ENCODE measurements at regions not wholly inside any gene's neighbourhood (a gene's known extent, or its start where the extent isn't known, plus 50 kb on each side); places are given as distances from the start of the nearest gene placed in this dataset.
A peak's percentile ranks its signal among the peaks of the same experiment; 100 is the strongest.
"Not testable (repeated sequence)": the region's sequence is repeated elsewhere in the genome, so short reads cannot be mapped to it uniquely, and the experiment has no call there.

DNA sequence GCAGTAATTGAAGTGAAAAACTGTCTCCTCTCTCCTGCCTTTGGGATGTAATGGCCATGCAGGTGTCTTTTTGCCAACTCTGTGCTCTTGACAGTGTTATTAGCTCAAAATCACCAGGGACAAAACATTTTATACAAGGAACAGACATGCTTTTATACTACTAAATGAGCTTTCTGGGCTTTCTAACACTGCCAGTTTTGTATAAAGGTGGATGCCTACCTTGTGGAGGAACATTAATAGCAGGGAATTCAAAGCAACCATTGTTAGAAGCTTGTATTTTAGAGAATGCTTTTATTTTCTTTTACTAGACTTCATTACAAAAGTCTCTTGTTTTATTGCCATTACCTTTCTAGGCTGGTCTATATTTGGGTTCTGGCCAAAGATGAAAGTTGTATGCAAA lies 54.7 kb upstream of the ARSJ start:
- Mint-ChIP-seq H3K36me3 (no peaks in the 10 kb centered on the region), H3K4me1 (no peaks in the 10 kb centered on the region), H3K27ac (no peak overlapping the region)

DNA sequence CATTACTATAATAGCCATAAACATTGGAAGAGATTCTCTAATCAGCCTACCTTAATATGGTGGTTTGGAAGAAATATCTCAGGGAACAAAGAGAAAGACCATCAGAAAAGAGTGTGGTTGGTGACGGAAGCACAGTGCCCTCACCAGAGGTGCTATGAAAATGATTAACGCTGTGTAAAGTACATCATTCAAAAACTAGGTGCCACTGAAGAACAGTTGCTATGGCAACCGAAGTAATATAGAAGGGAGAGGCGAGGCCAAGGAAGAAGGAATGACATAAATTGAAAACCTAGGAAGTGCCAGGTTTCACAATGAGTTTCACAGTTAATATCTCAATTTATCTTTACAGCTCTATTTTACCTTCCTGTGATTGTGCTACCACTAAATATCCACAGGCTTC lies 57.0 kb upstream of the ARSJ start:
- Mint-ChIP-seq H3K27me3 (peaks cover 10 to 23% (median 21%) of the 10 kb centered on the region in 3 donors), H3K27ac (no peak overlapping the region), H3K36me3 (no peaks in the 10 kb centered on the region), H3K4me3 (no peak overlapping the region), H3K4me1 (no peaks in the 10 kb centered on the region), H3K9me3 (no peaks in the 10 kb centered on the region)
- ATAC-seq (ENCODE audit: low read depth in 2 of 2) (no peak), DNase-seq (no peak)

More for the DNA sequence above, 54.7 kb upstream of the ARSJ start:
- no peak for DNase-seq
- Mint-ChIP-seq H3K27me3 (peaks cover 10 to 23% (median 21%) of the 10 kb centered on the region in 3 donors), H3K9me3 (no peaks in the 10 kb centered on the region), H3K4me3 (no peak overlapping the region)
- no peak for ATAC-seq (ENCODE audit: low read depth in 2 of 2)

DNA sequence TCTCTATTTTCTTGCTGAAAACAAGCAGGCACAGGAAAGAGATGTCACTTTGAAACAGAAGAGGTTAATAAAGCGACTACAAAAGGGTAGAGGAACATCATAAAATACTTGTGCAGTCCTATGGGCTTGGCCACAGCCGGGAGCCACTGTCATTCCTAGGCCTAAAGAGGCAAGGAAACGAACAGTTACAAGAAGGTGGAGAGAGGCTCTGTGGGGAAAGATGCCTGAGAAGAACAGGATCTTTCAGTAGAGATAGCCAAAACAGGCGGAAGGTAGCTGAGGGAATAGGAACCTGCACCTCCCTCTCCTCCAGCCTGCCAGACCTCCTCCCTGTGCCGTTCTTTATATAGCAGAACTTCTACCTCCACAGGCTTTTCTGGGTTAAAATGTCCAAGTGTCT lies 57.4 kb upstream of the ARSJ start:
- Mint-ChIP-seq H3K36me3 (no peaks in the 10 kb centered on the region), H3K4me3 (no peak overlapping the region), H3K27me3 (peaks cover 10 to 23% (median 21%) of the 10 kb centered on the region in 3 donors), H3K27ac (no peak overlapping the region), H3K9me3 (no peaks in the 10 kb centered on the region), H3K4me1 (no peaks in the 10 kb centered on the region)
- DNase-seq = no peak
- no peak for ATAC-seq (ENCODE audit: low read depth in 2 of 2)

DNA sequence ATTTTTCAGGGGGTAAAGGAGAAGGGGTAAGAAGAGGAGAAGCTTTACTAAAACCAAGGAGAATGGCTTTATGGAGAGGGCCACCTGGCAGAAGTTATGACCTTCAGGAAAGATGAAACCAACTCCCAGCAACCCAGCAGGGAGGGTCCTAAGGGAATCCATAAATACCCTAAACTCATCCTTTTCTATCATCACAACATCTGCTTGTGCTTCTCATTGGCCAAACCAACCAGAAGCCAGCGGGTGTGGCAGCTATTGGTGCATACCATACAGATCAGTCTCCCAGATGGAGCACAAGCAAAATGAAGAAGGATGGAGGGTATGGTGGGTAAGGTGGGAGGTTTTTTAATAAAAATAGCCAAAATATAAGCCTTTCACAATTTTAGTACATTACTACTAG lies 58.5 kb upstream of the ARSJ start:
- Mint-ChIP-seq H3K27ac (no peak overlapping the region), H3K4me3 (no peak overlapping the region), H3K36me3 (no peaks in the 10 kb centered on the region), H3K27me3 (peaks cover 10 to 23% (median 21%) of the 10 kb centered on the region in 3 donors), H3K4me1 (no peaks in the 10 kb centered on the region), H3K9me3 (peaks cover 0 to 4% (median 0%) of the 10 kb centered on the region in 7 donors)
- DNase-seq (no peak), ATAC-seq (ENCODE audit: low read depth in 2 of 2) (no peak)

DNA sequence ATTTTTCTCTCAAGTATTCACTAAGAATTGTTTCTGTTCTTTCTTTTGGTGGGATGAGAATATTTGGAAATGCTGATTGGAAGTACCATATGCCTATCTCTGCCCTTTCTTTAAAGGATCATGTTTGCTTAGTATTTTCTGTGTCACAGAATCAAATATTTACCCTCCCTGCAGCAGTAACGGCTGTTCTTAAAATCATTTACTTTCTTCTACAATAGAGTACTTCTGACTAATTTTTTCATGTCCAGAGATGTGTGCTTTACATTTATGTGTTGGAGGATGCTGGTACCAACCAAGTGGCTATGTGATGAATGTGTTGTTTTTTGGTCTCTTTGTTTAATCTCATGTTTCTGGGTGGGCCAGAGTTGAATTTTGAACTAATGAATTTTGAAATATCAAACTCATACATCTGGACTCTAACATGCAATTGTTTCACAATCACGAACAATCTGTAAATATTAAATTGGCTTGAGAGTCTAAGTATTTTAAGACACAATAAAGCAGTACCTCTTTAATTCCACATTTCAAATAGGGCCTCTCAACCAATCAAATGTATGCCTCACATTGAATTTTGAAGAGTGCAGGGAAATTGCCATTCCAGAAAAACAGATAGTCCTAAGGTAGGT lies 59.4 kb upstream of the ARSJ start:
- Mint-ChIP-seq H3K4me1 (no peaks in the 10 kb centered on the region), H3K36me3 (no peaks in the 10 kb centered on the region), H3K9me3 (peaks cover 0 to 4% (median 0%) of the 10 kb centered on the region in 7 donors), H3K4me3 (no peak overlapping the region), H3K27me3 (peaks cover 10 to 23% (median 20%) of the 10 kb centered on the region in 3 donors), H3K27ac (no peak overlapping the region)
- ATAC-seq (ENCODE audit: low read depth in 2 of 2) (no peak), DNase-seq (no peak)

DNA sequence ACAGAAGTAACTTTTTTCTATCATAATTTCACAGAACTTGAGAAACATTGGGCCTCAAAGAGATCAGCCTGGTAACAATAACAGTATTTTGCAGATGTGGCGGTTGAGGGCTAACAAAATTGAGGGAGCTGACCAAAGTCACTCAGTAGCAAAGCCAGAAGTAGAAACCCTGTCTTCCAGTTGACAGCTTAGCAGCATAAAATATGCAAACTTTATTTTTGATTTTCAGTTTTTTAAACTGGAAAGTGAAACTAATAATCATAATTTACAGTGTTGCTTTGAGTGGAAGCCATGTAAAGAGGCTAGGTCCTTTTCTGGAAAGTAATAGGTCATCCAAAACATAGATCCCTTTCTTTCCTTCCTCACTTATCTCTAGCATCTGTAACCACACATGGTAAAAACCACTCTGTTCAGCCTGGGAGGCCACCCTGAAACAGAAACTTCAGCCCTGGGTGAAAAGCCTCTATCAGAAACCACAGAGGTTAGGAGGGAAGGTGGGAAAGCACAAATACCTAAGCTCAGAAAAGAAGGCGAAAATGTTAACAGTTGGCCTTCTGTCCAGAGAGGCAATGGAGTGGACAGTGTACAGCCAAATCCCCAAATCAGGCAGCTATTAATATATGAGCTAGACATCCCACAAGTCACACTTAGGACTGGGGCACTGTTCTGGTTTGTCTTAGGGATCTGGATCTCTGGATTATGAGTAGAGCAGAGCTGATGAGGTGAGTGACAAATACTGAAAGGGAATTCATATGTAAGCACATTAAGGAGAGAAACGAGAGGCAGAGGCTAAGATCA lies 61.1 kb upstream of the ARSJ start:
- Mint-ChIP-seq H3K4me1 (no peaks in the 10 kb centered on the region), H3K36me3 (no peaks in the 10 kb centered on the region), H3K9me3 (peaks cover 0 to 8% (median 0%) of the 10 kb centered on the region in 7 donors), H3K4me3 (no peak overlapping the region), H3K27ac (peak overlapping the region in 1 of 6 donors; percentile 71), H3K27me3 (peaks cover 10 to 28% (median 16%) of the 10 kb centered on the region in 3 donors)
- DNase-seq = no peak
- no peak for ATAC-seq (ENCODE audit: low read depth in 2 of 2)

DNA sequence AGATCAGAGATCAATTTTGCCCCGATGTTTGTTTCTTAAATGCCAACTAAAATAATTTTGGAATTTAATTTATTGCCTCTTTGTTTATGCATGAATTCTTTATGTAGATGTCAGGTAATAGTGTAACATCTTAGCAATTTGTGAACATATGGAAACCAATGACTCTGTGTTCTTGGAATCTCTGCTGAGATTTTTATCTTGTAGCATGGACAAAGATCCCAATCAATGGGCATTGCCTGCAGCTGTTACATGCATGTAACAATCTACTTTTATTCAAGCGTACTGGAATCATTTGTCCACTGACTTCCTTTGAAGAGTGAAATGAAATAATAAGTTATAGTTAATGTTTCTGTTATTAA lies 61.6 kb upstream of the ARSJ start:
- H3K27ac Mint-ChIP-seq = no peak overlapping the region
- peaks cover 6 to 28% (median 13%) of the 10 kb centered on the region in 3 donors for H3K27me3 Mint-ChIP-seq
- H3K9me3 Mint-ChIP-seq = peaks cover 0 to 8% (median 0%) of the 10 kb centered on the region in 7 donors
- H3K4me3 Mint-ChIP-seq = no peak overlapping the region
- DNase-seq (no peak), ATAC-seq (ENCODE audit: low read depth in 2 of 2) (no peak)
- H3K36me3 Mint-ChIP-seq = no peaks in the 10 kb centered on the region
- H3K4me1 Mint-ChIP-seq = no peaks in the 10 kb centered on the region

DNA sequence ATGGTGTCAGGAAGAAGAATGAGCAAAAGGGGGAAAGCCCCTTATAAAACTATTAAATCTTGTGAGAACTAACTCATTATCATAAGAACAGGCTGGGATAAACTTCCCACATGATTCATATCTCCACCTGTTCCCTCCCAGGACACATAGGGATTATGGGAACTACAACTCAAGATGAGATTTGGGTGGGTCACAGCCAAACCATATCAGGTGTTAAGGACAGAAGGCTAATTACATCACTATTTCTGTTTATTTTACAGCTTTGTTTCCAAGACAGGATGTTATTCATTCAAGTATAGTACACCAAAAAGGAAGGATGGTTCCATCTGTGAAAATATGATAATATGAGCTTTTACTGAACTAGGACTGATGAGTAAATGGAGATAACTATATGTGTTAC lies 63.7 kb upstream of the ARSJ start:
- Mint-ChIP-seq H3K4me1 (no peaks in the 10 kb centered on the region), H3K4me3 (no peak overlapping the region), H3K36me3 (no peaks in the 10 kb centered on the region), H3K27me3 (peaks cover 0 to 8% (median 0%) of the 10 kb centered on the region in 3 donors), H3K27ac (no peak overlapping the region), H3K9me3 (peaks cover 0 to 8% (median 0%) of the 10 kb centered on the region in 7 donors)
- ATAC-seq (ENCODE audit: low read depth in 2 of 2) = no peak
- DNase-seq = no peak

DNA sequence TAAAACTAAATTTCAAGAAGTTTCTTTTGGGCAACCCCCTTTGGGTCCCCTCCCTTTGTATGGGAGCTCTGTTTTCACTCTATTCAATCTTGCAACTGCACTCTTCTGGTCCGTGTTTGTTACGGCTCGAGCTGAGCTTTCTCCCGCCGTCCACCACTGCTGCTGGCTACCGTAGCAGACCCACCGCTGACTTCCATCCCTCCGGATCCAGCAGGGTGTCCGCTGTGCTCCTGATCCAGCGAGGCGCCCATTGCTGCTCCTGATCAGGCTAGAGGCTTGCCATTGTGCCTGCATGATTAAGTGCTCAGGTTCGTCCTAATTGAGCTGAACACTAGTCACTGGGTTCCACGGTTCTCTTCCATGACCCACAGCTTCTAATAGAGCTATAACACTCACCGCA lies 64.9 kb upstream of the ARSJ start:
- H3K9me3 Mint-ChIP-seq; H3K4me3 Mint-ChIP-seq; H3K4me1 Mint-ChIP-seq; H3K27me3 Mint-ChIP-seq; H3K36me3 Mint-ChIP-seq; H3K27ac Mint-ChIP-seq; DNase-seq; ATAC-seq (ENCODE audit: low read depth in 2 of 2): not testable (repeated sequence)

DNA sequence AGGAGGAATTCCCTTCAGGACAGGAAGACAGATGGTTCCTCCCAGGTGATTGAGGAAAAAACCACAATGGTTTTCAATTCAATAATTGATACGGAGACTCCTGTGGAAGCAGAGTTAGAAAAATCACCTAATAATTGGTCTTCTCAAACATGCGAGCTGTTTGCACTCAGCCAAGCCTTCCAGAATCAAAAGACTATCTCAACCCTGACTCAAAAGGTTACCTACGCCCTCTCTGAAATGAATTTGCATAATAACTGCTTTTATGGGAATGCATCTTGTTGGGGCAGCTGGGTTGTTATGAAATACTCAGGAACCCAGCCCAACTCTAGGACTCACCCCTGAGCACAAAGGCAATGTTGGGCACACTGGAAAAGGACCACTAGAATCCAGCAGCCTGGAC lies 66.9 kb upstream of the ARSJ start:
- Mint-ChIP-seq H3K4me1 (no peaks in the 10 kb centered on the region), H3K27me3 (peaks cover 0 to 8% (median 5%) of the 10 kb centered on the region in 3 donors), H3K27ac (no peak overlapping the region), H3K36me3 (no peaks in the 10 kb centered on the region), H3K4me3 (no peak overlapping the region), H3K9me3 (peaks cover 0 to 8% (median 0%) of the 10 kb centered on the region in 7 donors)
- ATAC-seq (ENCODE audit: low read depth in 2 of 2) (no peak), DNase-seq (no peak)

DNA sequence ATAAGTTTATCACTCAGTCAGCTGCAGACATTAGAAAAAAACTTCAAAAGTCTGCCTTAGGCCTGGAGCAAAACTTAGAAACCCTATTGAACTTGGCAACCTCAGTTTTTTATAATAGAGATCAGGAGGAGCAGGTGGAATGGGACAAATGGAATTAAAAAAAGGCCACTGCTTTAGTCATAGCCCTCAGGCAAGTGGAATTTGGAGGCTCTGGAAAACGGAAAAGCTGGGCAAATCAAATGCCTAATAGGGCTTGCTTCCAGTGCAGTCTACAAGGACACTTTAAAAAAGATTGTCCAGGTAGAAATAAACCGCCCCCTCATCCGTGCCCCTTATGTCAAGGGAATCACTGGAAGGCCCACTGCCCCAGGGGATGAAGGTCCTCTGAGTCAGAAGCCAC lies 68.7 kb upstream of the ARSJ start:
- not testable (repeated sequence) for H3K27ac Mint-ChIP-seq; H3K36me3 Mint-ChIP-seq; H3K9me3 Mint-ChIP-seq; H3K27me3 Mint-ChIP-seq; DNase-seq; ATAC-seq (ENCODE audit: low read depth in 2 of 2); H3K4me3 Mint-ChIP-seq; H3K4me1 Mint-ChIP-seq

DNA sequence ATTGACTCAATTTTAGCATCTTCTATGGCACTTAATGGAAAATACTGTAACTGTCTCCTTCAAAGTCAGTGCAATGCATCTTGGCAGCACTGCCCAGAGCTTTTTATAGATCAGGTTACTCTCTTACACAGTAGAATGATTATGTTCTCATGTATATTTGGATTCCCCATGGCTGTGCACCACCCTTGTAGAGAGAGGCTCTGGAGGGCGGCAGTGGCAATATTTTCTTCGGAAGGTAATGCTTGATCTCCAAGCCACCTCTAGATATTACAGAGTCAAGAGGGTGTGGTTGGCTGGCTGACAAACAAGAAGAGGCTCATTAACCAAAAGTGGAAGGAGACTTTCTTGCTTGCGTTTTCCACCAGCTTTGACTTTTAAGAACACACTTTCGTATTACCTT lies 72.8 kb upstream of the ARSJ start:
- H3K36me3 Mint-ChIP-seq = peaks cover 0 to 5% of the 10 kb centered on the region in 2 donors
- ATAC-seq (ENCODE audit: low read depth in 2 of 2) (no peak), DNase-seq (no peak)
- no peak overlapping the region for H3K4me3 Mint-ChIP-seq
- no peak overlapping the region for H3K27ac Mint-ChIP-seq
- H3K9me3 Mint-ChIP-seq = peaks cover 5 to 29% (median 8%) of the 10 kb centered on the region in 7 donors
- peaks cover 6 to 12% (median 8%) of the 10 kb centered on the region in 3 donors for H3K27me3 Mint-ChIP-seq
- no peaks in the 10 kb centered on the region for H3K4me1 Mint-ChIP-seq

DNA sequence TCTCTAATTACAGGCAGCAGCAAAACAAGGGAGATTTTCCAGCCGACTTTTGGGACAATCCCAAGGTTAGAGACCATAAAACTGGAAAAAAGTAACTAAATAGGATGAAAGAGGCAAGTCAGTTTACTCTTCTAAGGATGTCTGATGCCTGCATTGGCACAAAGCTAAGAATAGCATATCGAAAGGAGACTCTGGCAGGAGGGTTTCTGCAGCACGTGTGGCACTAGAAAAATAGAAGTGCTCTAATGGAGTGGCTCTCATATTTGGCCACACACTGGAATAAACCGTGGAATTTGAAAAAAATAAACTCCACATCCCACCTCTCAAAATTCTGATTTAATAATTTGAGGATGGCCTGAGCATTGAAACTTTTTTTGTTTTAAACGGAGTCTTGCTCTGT lies 77.2 kb upstream of the ARSJ start:
- Mint-ChIP-seq H3K27ac (no peak overlapping the region), H3K4me3 (no peak overlapping the region), H3K27me3 (peaks cover 12 to 25% (median 12%) of the 10 kb centered on the region in 3 donors), H3K4me1 (no peaks in the 10 kb centered on the region), H3K36me3 (peaks cover 0 to 5% of the 10 kb centered on the region in 2 donors), H3K9me3 (peaks cover 5 to 29% (median 11%) of the 10 kb centered on the region in 7 donors)
- no peak for ATAC-seq (ENCODE audit: low read depth in 2 of 2)
- DNase-seq = no peak

DNA sequence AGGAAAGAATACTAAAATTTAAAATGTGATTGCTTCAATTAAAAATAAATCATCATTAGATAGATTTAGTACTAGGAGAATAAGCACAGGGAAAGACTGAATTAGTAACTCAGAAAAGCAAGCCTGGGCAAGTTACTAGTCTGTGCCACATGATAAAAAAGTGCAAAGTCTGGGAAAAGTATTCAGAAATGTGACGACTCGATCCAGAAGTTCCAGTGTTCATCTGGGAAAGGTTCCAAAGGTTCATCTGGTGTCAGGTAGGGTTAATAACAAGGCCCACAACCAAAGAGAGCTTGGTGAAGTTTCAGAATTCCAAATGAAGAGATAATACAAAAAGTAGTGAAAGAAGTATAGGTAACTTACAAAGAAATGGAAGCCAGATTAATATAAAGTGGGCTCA lies 78.3 kb upstream of the ARSJ start:
- H3K36me3 Mint-ChIP-seq = peaks cover 0 to 5% of the 10 kb centered on the region in 2 donors
- peaks cover 5 to 29% (median 11%) of the 10 kb centered on the region in 7 donors for H3K9me3 Mint-ChIP-seq
- H3K4me1 Mint-ChIP-seq = no peaks in the 10 kb centered on the region
- peaks cover 9 to 25% (median 12%) of the 10 kb centered on the region in 3 donors for H3K27me3 Mint-ChIP-seq
- DNase-seq = no peak
- no peak for ATAC-seq (ENCODE audit: low read depth in 2 of 2)
- H3K27ac Mint-ChIP-seq = no peak overlapping the region
- no peak overlapping the region for H3K4me3 Mint-ChIP-seq
